Cardiac muscle cell (in vitro differentiated cells and primary cell): ENCODE measurements at regions not wholly inside any gene's neighbourhood (a gene's known extent, or its start where the extent isn't known, plus 50 kb on each side); places are given as distances from the start of the nearest gene placed in this dataset.

Experiments
- DNase-seq, 2 donors: peaks; one replicate each; pipeline versions ENCODE4 v3.0.0 to v3.0.0-alpha.2; 2010 to 2017; ENCODE audit warnings: low read depth in 1 of 2, low spot score in 1 of 2
- H3K27ac ChIP-seq: fragments of 200-600 bp; sonication (generic); 2 replicates; pipeline ENCODE4 v1.5.1; 2016
- H3K27me3 ChIP-seq: fragments of 200-600 bp; sonication (generic); 2 replicates; pipeline ENCODE4 v1.6.0; 2016; ENCODE audit warnings: control low read depth
- H3K36me3 ChIP-seq: fragments of 200-600 bp; sonication (generic); 2 replicates; pipeline ENCODE4 v1.5.1; 2016; ENCODE audit warnings: control low read depth
- H3K4me1 ChIP-seq: fragments of 200-600 bp; sonication (generic); 2 replicates; pipeline ENCODE4 v1.8.1; 2017; ENCODE audit warnings: low read depth, mild to moderate bottlenecking, mixed run types
- H3K4me3 ChIP-seq: fragments of 200-600 bp; sonication (generic); 2 replicates; pipeline ENCODE4 v1.5.1; 2016; ENCODE audit warnings: mild to moderate bottlenecking
- H3K9me3 ChIP-seq: fragments of 200-600 bp; sonication (generic); 2 replicates; pipeline ENCODE4 v1.5.1; 2017; ENCODE audit warnings: low read depth, mild to moderate bottlenecking, control low read depth
- CTCF ChIP-seq: IDR thresholded peaks from 2 replicates; pipeline ENCODE4 v1.5.1; 2012; ENCODE audit warnings: low read depth, mild to moderate bottlenecking, low read length

GRCh38 chr1:113326976-113327375 is 63.3 kb upstream of the MAGI3 start:
- Histone ChIP-seq H3K4me1 (no peaks in the 10 kb centered on the region), H3K27ac (no peak overlapping the region), H3K9me3 (no peaks in the 10 kb centered on the region), H3K27me3 (no peaks in the 10 kb centered on the region), H3K36me3 (no peaks in the 10 kb centered on the region), H3K4me3 (no peak overlapping the region)
- no peak for DNase-seq
- no peak for TF ChIP-seq CTCF

- Histone ChIP-seq H3K4me3 (no peak overlapping the region), H3K27ac (no peak overlapping the region), H3K9me3 (no peaks in the 10 kb centered on the region), H3K36me3 (no peaks in the 10 kb centered on the region), H3K27me3 (no peaks in the 10 kb centered on the region), H3K4me1 (no peaks in the 10 kb centered on the region)
- TF ChIP-seq CTCF: no peak
- no peak for DNase-seq
Observed at GRCh38 chr1:113333056-113333455, 57.3 kb upstream of the MAGI3 start.

GRCh38 chr1:113340038-113340437 is 50.3 kb upstream of the MAGI3 start:
- Histone ChIP-seq H3K36me3 (no peaks in the 10 kb centered on the region), H3K4me3 (no peak overlapping the region), H3K4me1 (no peaks in the 10 kb centered on the region), H3K9me3 (no peaks in the 10 kb centered on the region), H3K27ac (no peak overlapping the region), H3K27me3 (no peaks in the 10 kb centered on the region)
- DNase-seq: no peak
- no peak for TF ChIP-seq CTCF
